ENCODE measurements at regions not wholly inside any gene's neighbourhood (a gene's known extent, or its start where the extent isn't known, plus 50 kb on each side); places are given as distances from the start of the nearest gene placed in this dataset.

DNA sequence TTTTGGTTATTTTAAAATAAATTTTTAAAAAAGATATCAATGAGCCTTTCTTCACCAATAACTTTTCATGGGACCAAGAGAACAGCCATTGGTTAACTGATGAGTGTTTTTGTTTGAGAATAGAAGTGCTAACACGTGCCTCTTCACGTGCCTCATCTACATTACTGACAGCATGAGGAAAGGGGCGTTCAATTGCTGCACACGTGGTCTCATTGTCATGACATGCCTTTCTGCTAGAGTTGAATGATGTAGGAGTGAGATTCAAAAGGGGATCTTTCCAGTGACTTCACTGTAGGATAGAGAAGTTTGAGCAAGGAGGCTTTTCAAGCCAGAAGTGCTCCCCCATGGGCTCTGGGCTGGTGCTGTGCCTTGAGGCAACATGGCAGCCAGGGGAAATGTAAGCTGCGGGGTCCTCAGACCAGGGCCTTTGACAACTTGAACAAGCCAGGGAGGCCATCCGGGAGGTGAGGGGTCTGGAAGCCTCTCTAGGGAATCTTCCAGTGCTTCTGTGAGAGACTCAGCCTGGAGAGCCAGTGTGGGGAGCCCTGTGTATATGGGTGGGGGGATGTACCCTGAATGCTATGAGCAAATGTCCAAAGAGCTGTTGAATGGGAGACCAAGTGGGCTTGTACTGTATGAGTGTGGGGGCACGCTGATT is 51.2 kb upstream of the FSTL4 start:
- TF ChIP-seq EZH2 (IDR thresholded peaks at IDR 0.05; ENCODE audit: borderline replicate concordance, low read length): no peak
- TF ChIP-seq, protein P1, sequence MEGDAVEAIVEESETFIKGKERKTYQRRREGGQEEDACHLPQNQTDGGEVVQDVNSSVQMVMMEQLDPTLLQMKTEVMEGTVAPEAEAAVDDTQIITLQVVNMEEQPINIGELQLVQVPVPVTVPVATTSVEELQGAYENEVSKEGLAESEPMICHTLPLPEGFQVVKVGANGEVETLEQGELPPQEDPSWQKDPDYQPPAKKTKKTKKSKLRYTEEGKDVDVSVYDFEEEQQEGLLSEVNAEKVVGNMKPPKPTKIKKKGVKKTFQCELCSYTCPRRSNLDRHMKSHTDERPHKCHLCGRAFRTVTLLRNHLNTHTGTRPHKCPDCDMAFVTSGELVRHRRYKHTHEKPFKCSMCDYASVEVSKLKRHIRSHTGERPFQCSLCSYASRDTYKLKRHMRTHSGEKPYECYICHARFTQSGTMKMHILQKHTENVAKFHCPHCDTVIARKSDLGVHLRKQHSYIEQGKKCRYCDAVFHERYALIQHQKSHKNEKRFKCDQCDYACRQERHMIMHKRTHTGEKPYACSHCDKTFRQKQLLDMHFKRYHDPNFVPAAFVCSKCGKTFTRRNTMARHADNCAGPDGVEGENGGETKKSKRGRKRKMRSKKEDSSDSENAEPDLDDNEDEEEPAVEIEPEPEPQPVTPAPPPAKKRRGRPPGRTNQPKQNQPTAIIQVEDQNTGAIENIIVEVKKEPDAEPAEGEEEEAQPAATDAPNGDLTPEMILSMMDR (IDR thresholded peaks at IDR 0.05; ENCODE audit: low read length): no peak
- H3K4me3 ChIP-seq (ENCODE audit: low read depth, low read length, poor library complexity, severe bottlenecking): no peak overlapping the region
- no peak overlapping the region for H3K27ac ChIP-seq (ENCODE audit: low read depth, low read length, poor library complexity, severe bottlenecking)

GRCh38 chr5:133662578-133662977 is 50.2 kb upstream of the FSTL4 start:
- H3K9me3 ChIP-seq (ENCODE audit: low read length): no peaks in the 10 kb centered on the region
- no peaks in the 10 kb centered on the region for H3K4me1 ChIP-seq (ENCODE audit: insufficient read depth, low read length, severe bottlenecking)
- no peak overlapping the region for H3K9ac ChIP-seq (ENCODE audit: low read length)
- no peaks in the 10 kb centered on the region for H3K9me2 ChIP-seq (ENCODE audit: low read depth, low read length)
- no peaks in the 10 kb centered on the region for H3K79me2 ChIP-seq (ENCODE audit: insufficient read depth, low read length)
- TF ChIP-seq, protein P1 (IDR thresholded peaks at IDR 0.05; ENCODE audit: low read length): no peak
- TF ChIP-seq EZH2 (IDR thresholded peaks at IDR 0.05; ENCODE audit: borderline replicate concordance, low read length): no peak
- H3K36me3 ChIP-seq (ENCODE audit: insufficient read depth, low read length): no peaks in the 10 kb centered on the region
- H4K20me1 ChIP-seq (ENCODE audit: insufficient read depth, low read length): no peaks in the 10 kb centered on the region
- H3K4me3 ChIP-seq (ENCODE audit: low read depth, low read length, poor library complexity, severe bottlenecking): no peak overlapping the region
- H2AFZ ChIP-seq (ENCODE audit: low read length): no peak overlapping the region
- H3K27ac ChIP-seq (ENCODE audit: low read depth, low read length, poor library complexity, severe bottlenecking): no peak overlapping the region
- no peaks in the 10 kb centered on the region for H3K27me3 ChIP-seq (ENCODE audit: insufficient read depth, low read length)
- H3K4me2 ChIP-seq (ENCODE audit: low read length): no peak overlapping the region
- no peaks in the 10 kb centered on the region for H3F3A ChIP-seq (ENCODE audit: insufficient read depth, low read length)

More for the DNA sequence above, 51.2 kb upstream of the FSTL4 start:
- Histone ChIP-seq H3K4me1 (ENCODE audit: insufficient read depth, low read length, severe bottlenecking) (no peaks in the 10 kb centered on the region), H3K36me3 (ENCODE audit: insufficient read depth, low read length) (no peaks in the 10 kb centered on the region), H4K20me1 (ENCODE audit: insufficient read depth, low read length) (no peaks in the 10 kb centered on the region), H3K4me2 (ENCODE audit: low read length) (no peak overlapping the region), H3K27me3 (ENCODE audit: insufficient read depth, low read length) (no peaks in the 10 kb centered on the region), H3F3A (ENCODE audit: insufficient read depth, low read length) (no peaks in the 10 kb centered on the region), H3K9me3 (ENCODE audit: low read length) (no peaks in the 10 kb centered on the region), H3K9me2 (ENCODE audit: low read depth, low read length) (no peaks in the 10 kb centered on the region), H3K79me2 (ENCODE audit: insufficient read depth, low read length) (no peaks in the 10 kb centered on the region), H2AFZ (ENCODE audit: low read length) (no peak overlapping the region), H3K9ac (ENCODE audit: low read length) (no peak overlapping the region)

Measured in OCI-LY1 (cell line).